ENCODE measurements at regions not wholly inside any gene's neighbourhood (a gene's known extent, or its start where the extent isn't known, plus 50 kb on each side); places are given as distances from the start of the nearest gene placed in this dataset.
"Not testable (repeated sequence)": the region's sequence is repeated elsewhere in the genome, so short reads cannot be mapped to it uniquely, and the experiment has no call there.

DNA sequence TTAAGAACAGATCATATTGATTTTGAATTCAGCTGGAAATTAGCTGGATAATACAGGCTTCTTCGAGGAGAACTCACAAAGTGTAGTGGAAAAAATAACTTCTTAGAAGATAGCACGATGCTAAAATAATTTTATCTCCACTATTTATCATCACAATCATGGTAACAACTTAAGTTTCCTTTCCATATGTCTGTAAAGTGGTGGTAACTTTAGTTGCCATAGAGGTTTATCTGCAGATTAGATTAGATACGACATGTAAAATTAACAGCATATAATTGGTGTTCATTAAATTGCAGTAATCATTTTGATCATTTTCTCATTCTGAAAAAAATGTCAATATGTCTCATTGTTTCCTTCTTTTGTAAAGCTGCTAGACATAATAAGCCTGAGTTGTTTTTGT, 921.5 kb downstream of the KCNT2 start:
- no peak for DNase-seq (ENCODE audit: low spot score)
- TF ChIP-seq, protein P1, sequence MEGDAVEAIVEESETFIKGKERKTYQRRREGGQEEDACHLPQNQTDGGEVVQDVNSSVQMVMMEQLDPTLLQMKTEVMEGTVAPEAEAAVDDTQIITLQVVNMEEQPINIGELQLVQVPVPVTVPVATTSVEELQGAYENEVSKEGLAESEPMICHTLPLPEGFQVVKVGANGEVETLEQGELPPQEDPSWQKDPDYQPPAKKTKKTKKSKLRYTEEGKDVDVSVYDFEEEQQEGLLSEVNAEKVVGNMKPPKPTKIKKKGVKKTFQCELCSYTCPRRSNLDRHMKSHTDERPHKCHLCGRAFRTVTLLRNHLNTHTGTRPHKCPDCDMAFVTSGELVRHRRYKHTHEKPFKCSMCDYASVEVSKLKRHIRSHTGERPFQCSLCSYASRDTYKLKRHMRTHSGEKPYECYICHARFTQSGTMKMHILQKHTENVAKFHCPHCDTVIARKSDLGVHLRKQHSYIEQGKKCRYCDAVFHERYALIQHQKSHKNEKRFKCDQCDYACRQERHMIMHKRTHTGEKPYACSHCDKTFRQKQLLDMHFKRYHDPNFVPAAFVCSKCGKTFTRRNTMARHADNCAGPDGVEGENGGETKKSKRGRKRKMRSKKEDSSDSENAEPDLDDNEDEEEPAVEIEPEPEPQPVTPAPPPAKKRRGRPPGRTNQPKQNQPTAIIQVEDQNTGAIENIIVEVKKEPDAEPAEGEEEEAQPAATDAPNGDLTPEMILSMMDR (IDR thresholded peaks at IDR 0.05), result no peak
- no peak overlapping the region for H3K4me3 ChIP-seq
- H3K27ac ChIP-seq, result no peak overlapping the region

DNA sequence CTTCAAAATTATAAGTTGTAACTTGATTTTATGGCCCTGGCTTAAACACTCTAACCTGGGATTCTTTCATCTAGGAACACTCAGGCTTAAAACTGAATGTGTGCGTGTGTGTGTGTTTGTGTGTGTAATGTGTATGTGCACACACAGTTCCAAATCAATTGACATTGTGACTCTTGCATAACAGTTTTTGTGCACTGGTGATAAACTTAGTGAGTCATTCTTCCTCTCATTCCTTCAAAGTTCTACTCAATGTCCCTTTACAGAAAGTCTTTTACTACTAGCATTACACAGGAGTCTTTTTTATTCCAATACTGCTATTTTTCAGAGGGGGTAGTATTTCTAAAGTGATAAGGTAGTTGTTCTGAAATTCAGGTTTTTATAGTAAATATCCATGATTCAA, 943.6 kb downstream of the KCNT2 start:
- TF ChIP-seq, protein P1 (IDR thresholded peaks at IDR 0.05), result no peak
- Histone ChIP-seq H3K27ac (no peak overlapping the region), H3K4me3 (no peak overlapping the region)
- no peak for DNase-seq (ENCODE audit: low spot score)

DNA sequence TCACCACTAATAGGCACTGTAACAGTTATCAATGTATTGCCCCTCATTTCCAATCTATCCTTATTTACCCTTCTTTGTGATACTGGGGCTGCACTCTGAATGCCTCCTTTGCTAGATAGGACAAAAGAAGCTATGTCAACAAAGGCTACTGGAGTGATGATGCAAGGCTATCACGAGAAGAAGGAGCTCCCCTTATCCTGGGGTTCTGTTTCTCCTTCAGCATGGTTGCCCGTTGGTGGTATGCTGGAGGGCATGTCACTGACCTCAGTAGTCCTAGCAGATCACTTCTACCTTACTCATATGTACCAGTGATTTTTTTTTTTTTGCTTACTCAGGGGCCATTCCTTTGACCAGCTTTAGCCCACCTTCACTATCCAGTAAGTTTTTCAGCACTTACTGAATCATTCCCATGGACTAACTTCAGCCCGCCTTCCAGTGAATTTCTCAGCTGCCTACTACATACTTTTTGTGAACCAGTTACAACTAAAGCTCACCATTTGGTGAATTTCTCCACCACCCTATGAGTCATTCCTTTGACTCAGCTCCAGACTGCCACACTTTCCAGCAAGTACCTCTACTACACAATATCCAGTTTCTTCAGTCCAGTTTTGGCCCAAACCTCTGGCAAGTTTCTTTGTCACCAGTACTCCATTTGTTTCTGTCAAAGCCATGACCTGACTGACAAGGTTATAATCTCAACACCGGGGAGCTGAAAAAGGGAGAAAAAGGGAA, 944.5 kb downstream of the KCNT2 start:
- Histone ChIP-seq H3K4me3 (no peak overlapping the region), H3K27ac (no peak overlapping the region)
- TF ChIP-seq, protein P1 (IDR thresholded peaks at IDR 0.05), result no peak
- no peak for DNase-seq (ENCODE audit: low spot score)

DNA sequence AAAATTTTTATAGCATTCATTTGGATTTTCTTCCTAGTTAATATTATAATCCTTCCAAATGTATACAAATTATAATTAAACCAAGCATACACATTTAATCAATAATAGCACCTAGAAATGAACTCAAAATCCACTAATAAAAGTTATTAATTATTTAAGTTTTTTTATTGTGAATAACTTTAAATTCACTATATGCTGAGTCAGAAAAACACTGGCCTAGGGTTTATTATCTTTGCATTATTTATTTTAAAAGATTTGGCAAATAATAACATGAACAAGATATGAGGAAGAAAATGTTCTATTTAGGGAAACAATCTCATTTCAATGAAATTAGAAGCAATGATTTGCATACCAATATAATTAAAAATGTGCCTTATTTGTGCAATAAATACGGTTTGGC, 951.5 kb downstream of the KCNT2 start:
- TF ChIP-seq, protein P1 (IDR thresholded peaks at IDR 0.05), result no peak
- Histone ChIP-seq H3K27ac (no peak overlapping the region), H3K4me3 (no peak overlapping the region)
- DNase-seq (ENCODE audit: low spot score), result no peak

DNA sequence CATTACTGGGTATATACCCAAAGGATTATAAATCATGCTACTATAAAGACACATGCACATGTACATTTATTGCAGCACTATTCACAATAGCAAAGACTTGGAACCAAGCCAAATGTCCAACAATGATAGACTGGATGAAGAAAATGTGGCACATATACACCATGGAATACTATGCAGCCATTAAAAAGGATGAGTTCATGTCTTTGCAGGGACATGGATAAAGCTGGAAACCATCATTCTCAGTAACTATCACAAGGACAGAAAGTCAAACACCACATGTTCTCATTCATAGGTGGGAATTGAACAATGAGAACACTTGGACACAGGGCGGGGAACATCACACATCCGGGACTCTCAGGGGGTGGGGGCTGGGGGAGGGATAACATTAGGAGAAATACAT, 959.4 kb downstream of the KCNT2 start:
- DNase-seq (ENCODE audit: low spot score); H3K27ac ChIP-seq; H3K4me3 ChIP-seq: not testable (repeated sequence)

DNA sequence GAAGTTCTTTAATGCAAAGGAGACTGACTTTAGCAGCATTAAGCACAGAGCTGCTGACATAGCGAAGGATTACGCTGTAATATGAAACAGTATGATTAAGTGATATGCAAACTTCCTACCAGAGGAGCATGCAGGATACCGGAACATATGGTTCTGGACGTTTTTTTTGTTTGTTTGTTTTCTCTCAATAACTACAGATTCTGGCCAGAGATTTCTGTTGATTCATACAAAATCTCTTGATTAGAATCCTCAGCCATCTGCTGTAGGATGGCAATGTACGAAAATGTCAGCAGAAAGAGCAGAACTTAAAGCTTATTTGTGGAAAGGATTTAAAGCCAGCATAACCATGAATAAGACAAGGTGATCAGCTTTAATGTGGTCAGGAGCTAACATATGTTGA, 970.7 kb downstream of the KCNT2 start:
- Histone ChIP-seq H3K27ac (no peak overlapping the region), H3K4me3 (no peak overlapping the region)
- DNase-seq (ENCODE audit: low spot score), result no peak
- TF ChIP-seq, protein P1 (IDR thresholded peaks at IDR 0.05), result no peak

DNA sequence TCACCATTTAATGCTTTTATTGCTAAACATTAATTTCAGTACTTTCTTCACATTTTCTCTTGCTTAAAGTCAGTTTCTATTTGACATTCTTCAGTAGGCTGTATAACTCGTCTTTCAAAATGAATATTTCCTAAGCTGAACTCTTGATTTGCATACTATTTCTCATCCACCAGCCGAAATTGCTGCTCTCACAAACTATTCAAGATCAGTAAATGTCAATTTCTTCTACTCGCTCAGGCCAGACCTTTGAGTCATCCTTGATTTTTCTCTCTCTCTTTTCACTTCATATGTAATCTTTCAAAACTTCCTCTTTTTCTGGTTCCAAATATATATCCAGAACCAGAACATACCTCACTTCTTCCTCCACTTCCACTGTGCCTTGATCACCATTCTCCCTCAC, 990.0 kb downstream of the KCNT2 start:
- no peak for DNase-seq (ENCODE audit: low spot score)
- TF ChIP-seq, protein P1 (IDR thresholded peaks at IDR 0.05), result no peak
- Histone ChIP-seq H3K4me3 (no peak overlapping the region), H3K27ac (no peak overlapping the region)
